GM10248 (cell line): ENCODE measurements at regions not wholly inside any gene's neighbourhood (a gene's known extent, or its start where the extent isn't known, plus 50 kb on each side); places are given as distances from the start of the nearest gene placed in this dataset.

Experiments
- CTCF ChIA-PET: fragments of 300-600 bp; sonication (Branson Sonifier 250); formaldehyde crosslinking; extraction: SDS; loops from one replicate; lab custom pipeline; 2021; ENCODE audit warnings: antibody characterized with exemption; lab: Yijun Ruan, JAX
- POLR2A ChIA-PET: fragments of 350-650 bp; sonication (Branson Sonifier 250); formaldehyde crosslinking; extraction: SDS; loops from one replicate; lab custom pipeline; 2020; ENCODE audit warnings: antibody characterized with exemption; lab: Yijun Ruan, JAX
- DNase-seq: peaks from one replicate; pipeline ENCODE4 v3.0.0; 2012; ENCODE audit errors: extremely low spot score
- CTCF ChIP-seq: IDR thresholded peaks from 2 replicates; pipeline ENCODE4 v1.5.1; 2012; ENCODE audit warnings: mild to moderate bottlenecking, low read depth; ENCODE audit errors: extremely low read depth, missing control alignments, control extremely low read depth

GRCh38 chr1:81583878-81584277 lies 216.9 kb upstream of the ADGRL2 start:
- DNase-seq = no peak
- POLR2A ChIA-PET = no interaction called here
- TF ChIP-seq CTCF = no peak
- CTCF ChIA-PET = interaction anchor here (4.9 kb wide), 1 partner anchor 8 kb away, joined by 17 read pairs; no protein-coding TSS in a partner anchor

- DNase-seq = no peak
- CTCF ChIA-PET = interaction anchor here (4.9 kb wide), 1 partner anchor 10 kb away, joined by 17 read pairs; no protein-coding TSS in a partner anchor
- TF ChIP-seq CTCF = no peak
- POLR2A ChIA-PET = no interaction called here
Observed at GRCh38 chr1:81582467-81582986, 218.2 kb upstream of the ADGRL2 start.

GRCh38 chr1:81578867-81579266 lies 221.9 kb upstream of the ADGRL2 start:
- ChIA-PET POLR2A (no interaction called here), CTCF (interaction anchor here (1.3 to 2.0 kb wide), 2 partner anchors 10 to 33 kb away, joined by 3 to 6 read pairs; no protein-coding TSS in a partner anchor)
- DNase-seq = no peak
- TF ChIP-seq CTCF = no peak

GRCh38 chr1:81577004-81577697 lies 223.6 kb upstream of the ADGRL2 start:
- no peak for DNase-seq
- POLR2A ChIA-PET = no interaction called here
- TF ChIP-seq CTCF = no peak
- CTCF ChIA-PET = interaction anchor here (0.7 to 2.0 kb wide), 5 partner anchors 9 to 58 kb away, joined by 3 to 6 read pairs (median 3); no protein-coding TSS in a partner anchor

- DNase-seq = no peak
- CTCF ChIA-PET = interaction anchor here (1.1 to 1.4 kb wide), 3 partner anchors 9 to 24 kb away, joined by 3 to 4 read pairs (median 3); no protein-coding TSS in a partner anchor
- TF ChIP-seq CTCF = no peak
- POLR2A ChIA-PET = no interaction called here
Observed at GRCh38 chr1:81574408-81574807, 226.3 kb upstream of the ADGRL2 start.

- CTCF ChIA-PET = interaction anchor here (1.4 kb wide), 1 partner anchor 23 kb away, joined by 3 read pairs; no protein-coding TSS in a partner anchor
- TF ChIP-seq CTCF = no peak
- no peak for DNase-seq
- POLR2A ChIA-PET = no interaction called here
Observed at GRCh38 chr1:81573458-81573857, 227.3 kb upstream of the ADGRL2 start.
